Fibroblast of upper back skin (primary cell): ENCODE measurements at regions not wholly inside any gene's neighbourhood (a gene's known extent, or its start where the extent isn't known, plus 50 kb on each side); places are given as distances from the start of the nearest gene placed in this dataset.
"Not testable (repeated sequence)": the region's sequence is repeated elsewhere in the genome, so short reads cannot be mapped to it uniquely, and the experiment has no call there.

Experiments used
- DNase-seq: peaks from one replicate; pipeline ENCODE4 v3.0.0-alpha.2; 2013

GRCh38 chr5:56313004-56313531 is 79.9 kb upstream of the ANKRD55 start:
- no peak for DNase-seq

GRCh38 chr5:56311306-56311905 is 78.3 kb upstream of the ANKRD55 start:
- DNase-seq = no peak

GRCh38 chr5:56310711-56311204 is 77.6 kb upstream of the ANKRD55 start:
- peak; percentile 70 for DNase-seq

DNA sequence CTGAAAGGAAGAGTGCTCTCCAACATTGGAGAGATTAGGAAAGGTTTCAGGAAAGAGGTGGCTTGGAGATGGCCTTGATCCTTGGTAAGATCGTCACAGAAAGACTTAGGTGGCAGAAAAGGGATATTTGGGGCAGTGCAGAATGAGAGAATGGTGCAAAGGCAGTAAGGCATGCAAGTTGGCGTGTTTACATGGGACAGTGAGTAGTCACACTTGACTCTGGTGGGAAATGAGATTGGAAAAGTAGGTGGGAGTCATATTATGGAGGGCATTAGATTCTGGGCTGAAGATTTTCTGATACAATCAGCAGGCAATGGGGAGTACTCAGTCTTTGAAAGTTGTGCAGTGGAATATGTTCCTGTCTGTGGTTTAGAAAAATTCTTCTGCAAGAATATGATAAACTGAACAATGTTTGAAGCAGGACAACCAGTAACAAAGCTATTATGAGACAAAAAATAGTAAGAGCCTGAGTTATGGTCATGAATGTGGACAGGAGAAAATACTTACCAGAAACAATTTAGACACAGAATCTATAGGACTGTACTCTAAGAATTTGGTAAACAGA is 76.2 kb upstream of the ANKRD55 start:
- peak; percentile 57 for DNase-seq

DNA sequence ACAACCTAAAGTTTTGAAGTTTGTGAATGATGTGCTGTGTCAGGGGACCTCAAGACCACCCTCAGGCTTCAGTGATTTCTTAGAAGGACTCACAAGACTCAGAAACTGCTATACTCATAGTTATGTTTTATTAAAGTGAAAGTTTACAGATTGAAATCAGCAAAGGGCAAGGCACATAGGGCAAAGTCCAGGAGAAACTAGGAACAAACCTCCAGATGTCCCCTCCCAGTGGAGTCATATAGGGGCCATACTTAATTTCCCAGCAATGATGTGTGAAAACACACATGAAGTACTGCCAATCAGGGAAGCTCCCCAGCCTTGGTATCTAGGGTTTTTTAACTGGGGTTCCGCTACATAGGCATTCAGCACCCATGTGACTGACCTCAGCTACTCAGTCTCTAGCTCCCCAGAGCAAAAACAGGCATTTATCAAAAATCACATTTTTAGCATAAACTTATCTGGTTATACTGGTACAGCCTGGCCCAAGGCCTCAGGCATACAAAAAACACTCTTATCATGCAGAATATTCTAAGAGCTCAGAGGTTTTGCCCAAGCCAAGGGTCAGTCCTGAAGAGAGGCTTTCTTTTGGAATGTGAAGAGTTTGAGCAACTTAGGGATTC is 74.7 kb upstream of the ANKRD55 start:
- no peak for DNase-seq

GRCh38 chr5:56306433-56307150 is 73.5 kb upstream of the ANKRD55 start:
- DNase-seq = no peak

DNA sequence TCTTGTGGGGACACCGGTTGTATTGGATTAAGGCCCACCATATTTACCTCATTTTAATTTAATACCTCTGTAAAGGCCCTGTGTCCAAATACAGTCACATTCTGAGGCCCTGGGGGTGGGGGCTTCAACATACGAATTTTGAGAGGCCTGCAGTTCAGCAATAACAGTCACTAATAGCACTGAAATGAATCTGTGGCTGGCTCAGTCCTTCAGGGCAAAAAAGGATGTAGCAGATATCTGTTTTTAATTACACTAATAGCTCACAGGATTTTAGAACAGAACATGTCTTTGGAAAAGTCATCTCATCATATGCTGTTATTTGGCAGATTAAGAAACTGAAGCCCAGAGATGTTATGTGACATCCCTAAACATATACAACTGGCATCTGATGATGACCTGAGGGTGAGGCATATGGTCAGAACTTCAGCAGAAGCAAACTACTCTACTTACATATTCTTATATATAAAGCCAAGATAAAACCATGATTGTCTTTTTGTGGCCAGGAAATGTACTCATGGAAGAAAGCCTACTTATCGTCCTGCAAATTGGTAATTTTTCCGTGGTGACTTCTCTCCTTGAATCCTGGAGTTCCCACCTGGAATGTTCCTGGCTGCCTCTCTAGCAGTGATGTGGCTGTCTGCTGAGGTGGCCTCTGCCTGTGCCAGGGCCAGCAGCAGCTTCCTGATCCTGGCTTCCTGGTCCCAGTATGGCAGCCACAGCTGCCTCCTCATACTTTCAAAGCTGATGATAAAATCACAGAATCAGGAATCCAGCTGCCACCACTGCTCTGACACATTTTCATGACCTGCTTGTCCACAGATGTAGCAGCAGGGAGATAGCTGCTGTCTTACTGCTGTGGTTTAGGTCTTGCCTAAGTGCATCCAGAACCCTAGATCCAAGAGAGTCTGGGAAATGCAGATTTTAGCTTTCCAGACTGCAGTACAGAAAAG is 72.1 kb upstream of the ANKRD55 start:
- peak; percentile 44 for DNase-seq

- DNase-seq = no peak
Observed at GRCh38 chr5:56303511-56303910, 70.4 kb upstream of the ANKRD55 start.

- DNase-seq = no peak
Observed at GRCh38 chr5:56302027-56302426, 68.9 kb upstream of the ANKRD55 start.

GRCh38 chr5:56301069-56301468 is 67.9 kb upstream of the ANKRD55 start:
- DNase-seq = no peak

GRCh38 chr5:56299212-56299611 is 66.1 kb upstream of the ANKRD55 start:
- no peak for DNase-seq

GRCh38 chr5:56298336-56299090 is 65.4 kb upstream of the ANKRD55 start:
- no peak for DNase-seq

- no peak for DNase-seq
Observed at GRCh38 chr5:56297851-56298250, 64.7 kb upstream of the ANKRD55 start.

DNA sequence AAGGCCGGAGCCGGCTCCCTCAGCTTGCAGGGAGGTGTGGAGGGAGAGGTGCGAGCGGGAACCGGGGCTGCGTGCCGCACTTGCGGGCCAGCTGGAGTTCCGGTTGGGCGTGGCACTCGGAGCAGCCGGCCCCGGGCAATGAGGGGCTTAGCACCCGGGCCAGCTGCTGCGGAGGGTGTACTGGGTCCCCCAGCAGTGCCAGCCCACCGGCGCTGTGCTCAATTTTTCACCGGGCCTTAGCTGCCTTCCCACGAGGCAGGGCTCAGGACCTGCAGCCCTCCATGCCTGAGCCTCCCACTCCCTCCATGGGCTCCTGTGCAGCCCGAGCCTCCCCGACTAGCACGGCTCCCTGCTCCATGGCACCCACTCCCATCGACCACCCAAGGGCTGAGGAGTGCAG is 62.2 kb upstream of the ANKRD55 start:
- not testable (repeated sequence) for DNase-seq

DNA sequence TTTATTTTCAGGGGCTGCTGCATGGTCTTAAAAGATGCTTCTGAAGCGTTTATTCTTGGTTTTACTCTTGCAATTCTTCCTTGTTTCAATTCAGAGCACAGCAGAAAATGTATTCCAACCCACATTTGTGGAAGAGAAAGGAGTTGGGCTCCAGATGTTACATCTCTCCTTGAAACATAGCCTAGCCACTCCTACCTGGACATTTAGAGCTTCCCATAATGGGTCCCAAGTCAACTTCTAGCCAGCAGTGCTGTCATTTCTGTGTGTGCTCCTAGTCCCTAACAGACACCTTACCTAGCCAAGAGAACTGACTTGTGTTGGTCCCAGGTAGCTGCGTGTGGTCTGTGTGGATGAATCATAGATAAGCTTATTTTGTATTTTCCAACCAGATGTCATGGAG is 61.2 kb upstream of the ANKRD55 start:
- DNase-seq = no peak

DNA sequence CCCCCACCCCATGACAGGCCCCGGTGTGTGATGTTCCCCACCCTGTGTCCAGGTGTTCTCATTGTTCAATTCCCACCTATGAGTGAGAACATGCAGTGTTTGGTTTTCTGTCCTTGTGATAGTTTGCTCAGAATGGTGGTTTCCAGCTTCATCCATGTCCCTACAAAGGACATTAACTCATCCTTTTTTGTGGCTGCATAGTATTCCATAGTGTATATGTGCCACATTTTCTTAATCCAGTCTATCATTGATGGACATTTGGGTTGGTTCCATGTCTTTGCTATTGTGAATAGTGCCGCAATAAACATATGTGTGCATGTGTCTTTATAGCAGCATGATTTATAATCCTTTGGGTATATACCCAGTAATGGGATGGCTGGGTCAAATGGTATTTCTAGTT is 59.7 kb upstream of the ANKRD55 start:
- not testable (repeated sequence) for DNase-seq

- DNase-seq = peak; percentile 50
Observed at GRCh38 chr5:56291661-56292374, 58.7 kb upstream of the ANKRD55 start.

- DNase-seq = no peak
Observed at GRCh38 chr5:56291079-56291643, 58.0 kb upstream of the ANKRD55 start.

DNA sequence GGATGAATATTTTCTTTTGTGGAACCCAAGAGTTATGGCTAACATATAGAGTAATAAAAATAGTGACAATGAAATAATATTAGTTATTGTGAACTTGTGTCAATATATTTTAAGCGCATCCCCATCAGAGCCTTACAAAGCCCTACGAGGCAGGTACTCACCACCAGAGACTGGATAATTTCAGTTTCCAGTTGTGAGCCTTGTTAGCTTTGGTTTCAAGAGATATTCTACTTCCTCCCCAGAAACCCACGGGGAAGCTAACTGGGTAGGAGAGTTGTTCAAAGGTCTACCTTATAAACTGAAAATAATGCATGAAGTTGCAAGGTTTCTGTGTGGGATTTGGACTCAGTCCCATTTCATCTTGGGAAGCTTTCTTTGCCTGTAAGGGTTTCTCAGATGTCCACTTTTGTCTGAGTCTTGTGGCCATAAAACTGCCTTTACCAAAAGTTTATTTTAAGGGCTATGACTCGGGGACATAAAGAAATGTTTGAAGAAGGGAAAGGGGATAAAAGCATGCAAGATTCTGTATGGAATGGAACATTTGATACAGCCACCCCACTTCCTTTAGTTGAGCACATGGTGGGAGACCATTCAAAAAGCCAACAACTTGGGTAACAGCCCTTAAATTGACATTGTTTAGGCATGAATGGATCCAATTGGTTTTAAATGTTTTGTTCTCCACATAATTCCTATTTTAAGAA is 57.4 kb upstream of the ANKRD55 start:
- DNase-seq = peak; percentile 40

DNA sequence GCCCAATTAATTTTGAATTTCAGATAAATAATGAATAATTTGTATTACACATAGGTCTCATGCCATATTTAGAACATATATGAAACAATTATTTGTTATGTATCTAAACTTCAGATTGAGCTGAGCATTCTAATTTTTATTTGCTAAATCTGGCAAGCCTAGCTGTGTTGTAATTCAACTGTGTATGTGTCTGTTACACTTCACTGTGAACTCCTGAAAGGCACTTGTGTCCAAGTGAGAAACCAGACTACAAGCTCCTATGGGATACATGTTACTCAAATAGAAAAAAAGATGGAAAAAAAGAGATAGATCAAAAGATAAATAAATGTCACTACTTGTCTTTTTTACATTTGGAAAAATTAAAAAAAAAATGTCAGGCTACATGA is 56.5 kb upstream of the ANKRD55 start:
- no peak for DNase-seq
